Breast epithelium (tissue), 4 donors: ENCODE measurements at regions not wholly inside any gene's neighbourhood (a gene's known extent, or its start where the extent isn't known, plus 50 kb on each side); places are given as distances from the start of the nearest gene placed in this dataset.

ENCODE experiments used
- DNase-seq, 2 donors: peaks; one replicate each; pipeline ENCODE4 v3.0.0-alpha.2; 2019; ENCODE audit warnings: low spot score in 2 of 2
- H3K27ac ChIP-seq, 2 donors: fragments of 200-600 bp; sonication (generic) in 1 of 2; one replicate each; pipeline ENCODE4 v1.5.1; 2016 to 2019; ENCODE audit warnings: mild to moderate bottlenecking in 1 of 2
- H3K27me3 ChIP-seq, 2 donors: fragments of 200-600 bp; sonication (generic) in 1 of 2; one replicate each; pipeline versions ENCODE4 v1.5.1 to v1.6.0; 2017 to 2019; ENCODE audit warnings: control low read depth in 1 of 2, mild to moderate bottlenecking in 1 of 2
- H3K36me3 ChIP-seq: fragments of 200-600 bp; one replicate; pipeline ENCODE4 v1.5.1; 2019
- H3K4me1 ChIP-seq, 2 donors: fragments of 200-600 bp; sonication (generic); one replicate each; pipeline ENCODE4 v1.5.1; 2016 to 2019; ENCODE audit warnings: control low read depth in 1 of 2
- H3K4me3 ChIP-seq, 3 donors: fragments of 200-600 bp; sonication (generic); 1 replicate in 2 of 3; 2 replicates in 1 of 3; pipeline ENCODE4 v1.5.1; 2016 to 2019; ENCODE audit warnings: mild to moderate bottlenecking in 3 of 3, moderate library complexity in 2 of 3
- H3K9me3 ChIP-seq, 2 donors: fragments of 200-600 bp; sonication (generic) in 1 of 2; one replicate each; pipeline ENCODE4 v1.5.1; 2016 to 2019; ENCODE audit warnings: control low read depth in 1 of 2
- POLR2A ChIP-seq: fragments of 450-650 bp; IDR thresholded peaks from one replicate; pipeline ENCODE4 v1.6.1; 2016; ENCODE audit warnings: antibody characterized with exemption, mild to moderate bottlenecking, moderate library complexity
- POLR2AphosphoS5 ChIP-seq, 3 donors: sonication (generic); formaldehyde crosslinking; IDR thresholded peaks; one replicate each; pipeline ENCODE4 v1.6.1; 2017; ENCODE audit warnings: antibody characterized with exemption in 3 of 3
- intact Hi-C: fragments of 100-400 bp; cut with DNase I; formaldehyde crosslinking; loops from one replicate; pipeline ENCODE4 v1.15.1; 2023; ENCODE audit warnings: low total_unique reads
- TF ChIP-seq, protein P1 (sequence below), 3 donors: fragments of 450-650 bp; IDR thresholded peaks; one replicate each; pipeline ENCODE4 v1.5.1; 2016 to 2017; ENCODE audit warnings: antibody characterized with exemption in 3 of 3, mild to moderate bottlenecking in 3 of 3, moderate library complexity in 3 of 3

DNA sequence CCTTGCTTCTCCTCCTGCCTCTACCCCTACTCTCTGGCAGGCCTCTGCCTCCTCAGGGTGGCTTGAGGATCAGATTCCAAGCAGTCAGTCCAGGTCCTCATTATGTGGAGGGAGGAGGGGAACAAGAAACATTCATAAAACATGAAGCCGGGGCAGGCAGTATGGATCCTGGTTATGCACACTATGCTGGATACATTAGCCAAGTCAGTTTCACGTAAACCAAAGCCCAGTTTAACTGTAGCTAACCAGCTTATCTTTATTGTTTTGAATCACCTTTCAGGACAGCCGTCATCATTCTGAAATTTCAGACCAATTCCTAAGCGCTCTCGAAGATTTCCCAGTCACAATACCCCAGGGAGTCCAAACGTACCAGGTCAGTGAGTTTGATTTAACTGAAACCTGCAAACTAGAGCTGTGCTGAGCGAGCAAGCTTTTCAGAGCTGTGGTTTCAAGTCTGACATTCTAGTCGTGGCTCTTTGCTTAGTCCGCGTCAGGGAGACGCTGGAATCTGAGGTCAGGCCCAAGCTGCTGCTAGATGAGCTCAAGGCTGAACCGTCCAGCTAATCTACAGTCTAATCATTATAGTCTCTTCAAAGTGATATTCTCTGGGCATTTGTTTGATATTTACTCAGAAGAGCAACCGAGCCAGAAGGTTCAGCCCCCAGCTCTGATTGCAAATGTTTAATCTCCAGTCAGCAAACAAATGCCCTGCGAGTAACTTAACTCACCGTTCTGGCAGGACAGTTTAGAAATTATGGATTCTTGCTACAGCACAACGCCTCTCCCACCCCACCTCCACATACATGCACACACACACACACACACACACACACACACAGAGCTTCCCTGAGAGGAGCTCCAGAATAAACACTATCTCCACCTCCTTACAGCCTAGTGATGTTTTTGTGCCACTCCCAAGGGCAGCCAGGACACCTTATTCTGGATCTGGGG lies 63.8 kb upstream of the BZW1 start:
- Histone ChIP-seq H3K27ac (peak overlapping the region; percentile 66 to 84), H3K36me3 (no peaks in the 10 kb centered on the region), H3K4me3 (no peak overlapping the region), H3K27me3 (no peaks in the 10 kb centered on the region), H3K4me1 (peaks cover 0 to 1% of the 10 kb centered on the region in 2 donors), H3K9me3 (no peaks in the 10 kb centered on the region)
- intact Hi-C loops, result loop anchor here (5.0 kb wide), 1 partner anchor 669 kb away; no protein-coding TSS in a partner anchor
- TF ChIP-seq POLR2AphosphoS5 (IDR thresholded peaks at IDR 0.05), result no peak
- DNase-seq, result no peak

DNA sequence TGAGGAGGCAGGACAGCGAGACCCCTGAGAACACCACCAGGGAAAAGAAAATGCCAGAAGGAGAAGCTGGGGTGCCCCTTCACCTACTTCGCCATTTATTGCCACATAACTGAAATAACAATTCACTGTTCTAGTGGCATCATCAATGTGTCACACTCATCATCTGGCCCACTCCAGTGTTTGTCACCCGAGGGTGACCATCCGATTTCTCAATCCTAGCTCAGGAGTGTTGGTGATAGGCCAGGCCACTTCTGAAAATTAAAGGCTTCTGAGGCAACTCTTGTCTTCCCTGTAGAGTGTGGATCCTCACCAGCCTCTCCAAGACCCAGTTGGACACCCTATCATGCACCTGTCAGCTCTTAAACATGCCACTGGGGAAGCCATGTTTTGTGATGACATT lies 62.9 kb upstream of the BZW1 start:
- no peaks in the 10 kb centered on the region for H3K9me3 ChIP-seq
- H3K27ac ChIP-seq, result peak overlapping the region; percentile 66 to 84
- H3K4me1 ChIP-seq, result no peaks in the 10 kb centered on the region
- no peaks in the 10 kb centered on the region for H3K36me3 ChIP-seq
- intact Hi-C loops, result loop anchor here (5.0 kb wide), 1 partner anchor 669 kb away; no protein-coding TSS in a partner anchor
- DNase-seq, result no peak
- H3K27me3 ChIP-seq, result no peaks in the 10 kb centered on the region
- H3K4me3 ChIP-seq, result no peak overlapping the region
- TF ChIP-seq POLR2AphosphoS5 (IDR thresholded peaks at IDR 0.05), result no peak
- TF ChIP-seq POLR2A, result no peak
- TF ChIP-seq, protein P1, sequence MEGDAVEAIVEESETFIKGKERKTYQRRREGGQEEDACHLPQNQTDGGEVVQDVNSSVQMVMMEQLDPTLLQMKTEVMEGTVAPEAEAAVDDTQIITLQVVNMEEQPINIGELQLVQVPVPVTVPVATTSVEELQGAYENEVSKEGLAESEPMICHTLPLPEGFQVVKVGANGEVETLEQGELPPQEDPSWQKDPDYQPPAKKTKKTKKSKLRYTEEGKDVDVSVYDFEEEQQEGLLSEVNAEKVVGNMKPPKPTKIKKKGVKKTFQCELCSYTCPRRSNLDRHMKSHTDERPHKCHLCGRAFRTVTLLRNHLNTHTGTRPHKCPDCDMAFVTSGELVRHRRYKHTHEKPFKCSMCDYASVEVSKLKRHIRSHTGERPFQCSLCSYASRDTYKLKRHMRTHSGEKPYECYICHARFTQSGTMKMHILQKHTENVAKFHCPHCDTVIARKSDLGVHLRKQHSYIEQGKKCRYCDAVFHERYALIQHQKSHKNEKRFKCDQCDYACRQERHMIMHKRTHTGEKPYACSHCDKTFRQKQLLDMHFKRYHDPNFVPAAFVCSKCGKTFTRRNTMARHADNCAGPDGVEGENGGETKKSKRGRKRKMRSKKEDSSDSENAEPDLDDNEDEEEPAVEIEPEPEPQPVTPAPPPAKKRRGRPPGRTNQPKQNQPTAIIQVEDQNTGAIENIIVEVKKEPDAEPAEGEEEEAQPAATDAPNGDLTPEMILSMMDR (IDR thresholded peaks at IDR 0.05), result no peak

DNA sequence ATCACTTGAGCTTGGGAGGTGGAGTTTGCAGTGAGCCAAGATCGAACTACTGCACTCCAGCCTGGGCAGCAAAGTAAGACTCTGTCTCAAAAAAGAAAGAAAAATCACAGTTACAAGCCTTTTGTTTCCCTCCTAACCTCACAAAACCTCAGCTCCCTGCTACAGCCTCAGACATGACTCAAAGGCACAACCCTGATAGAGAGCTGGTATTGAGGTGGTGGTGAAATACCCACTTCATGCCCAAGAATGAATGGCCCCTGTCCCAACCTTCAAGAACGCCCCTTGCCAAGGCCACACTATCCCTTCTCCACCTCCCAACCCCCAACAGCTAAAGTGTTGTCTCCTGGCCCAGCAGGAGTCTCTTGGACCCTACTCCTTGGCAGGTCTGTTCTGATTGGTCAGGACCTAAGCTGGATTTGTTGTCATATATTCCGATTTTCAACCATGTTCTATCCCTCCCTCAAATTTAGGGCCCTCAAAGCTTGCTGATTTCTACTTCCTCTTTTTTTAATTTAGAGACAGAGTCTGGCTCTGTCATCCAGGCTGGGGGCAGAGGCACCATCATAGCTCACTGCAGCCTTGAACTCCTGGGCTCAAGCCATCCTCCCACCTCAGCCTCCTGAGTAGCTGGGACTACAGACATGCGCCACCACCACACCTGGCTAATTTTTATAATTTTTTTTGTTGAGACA lies 61.9 kb upstream of the BZW1 start:
- Histone ChIP-seq H3K27ac (peak overlapping the region in 1 of 2 donors; percentile 60), H3K4me1 (no peaks in the 10 kb centered on the region), H3K27me3 (no peaks in the 10 kb centered on the region), H3K9me3 (no peaks in the 10 kb centered on the region), H3K36me3 (no peaks in the 10 kb centered on the region), H3K4me3 (no peak overlapping the region)
- intact Hi-C loops, result loop anchor here (5.0 kb wide), 1 partner anchor 668 kb away; no protein-coding TSS in a partner anchor
- no peak for DNase-seq
- TF ChIP-seq POLR2AphosphoS5 (IDR thresholded peaks at IDR 0.05) (no peak), POLR2A (no peak)
- TF ChIP-seq, protein P1 (IDR thresholded peaks at IDR 0.05), result no peak

DNA sequence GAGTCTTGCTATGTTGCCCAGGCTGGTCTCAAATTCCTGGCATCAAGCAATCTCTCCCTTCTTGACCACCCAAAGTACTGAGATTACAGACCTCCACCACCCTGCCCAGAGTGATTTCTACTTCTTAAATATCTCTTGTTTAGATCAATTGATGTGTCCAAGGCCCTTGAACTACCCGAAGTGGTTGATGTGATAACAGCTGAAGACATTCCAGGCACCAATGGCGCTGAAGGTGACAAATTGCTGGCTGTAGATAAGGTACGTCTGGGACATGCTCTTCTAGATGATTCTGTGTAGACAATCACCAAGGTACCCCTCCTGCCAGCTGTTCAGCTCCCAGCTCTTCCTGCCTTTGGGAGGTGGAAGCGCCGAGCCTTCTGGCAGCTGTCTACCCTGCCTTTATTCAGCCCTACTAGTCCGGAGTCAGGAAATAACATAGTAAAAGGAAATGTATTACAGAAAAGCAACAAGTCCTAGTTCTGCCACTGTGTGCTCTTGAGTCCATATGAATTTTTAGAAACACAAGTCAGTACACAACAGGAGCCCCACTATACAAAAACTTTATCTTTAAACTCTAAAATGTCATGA lies 61.3 kb upstream of the BZW1 start:
- H3K27me3 ChIP-seq, result no peaks in the 10 kb centered on the region

DNA sequence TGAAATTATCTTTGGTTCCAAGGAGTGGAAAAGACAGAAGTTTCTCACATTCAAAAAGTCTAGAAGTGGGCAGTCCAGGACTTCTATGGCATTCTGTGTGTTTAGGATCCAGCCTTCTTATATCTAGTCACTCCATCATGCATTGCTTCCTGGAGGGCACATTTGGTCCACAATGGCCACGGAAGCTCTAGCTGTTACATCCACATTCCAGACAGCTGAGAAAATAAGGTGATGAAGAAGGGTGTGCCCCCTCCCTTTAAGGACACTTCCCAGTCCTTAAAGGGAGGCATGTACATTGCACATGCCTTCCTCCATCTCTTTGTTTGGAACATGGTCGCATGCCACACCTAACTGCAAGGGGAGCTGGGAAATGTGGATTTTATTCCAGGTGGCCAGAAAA lies 59.9 kb upstream of the BZW1 start:
- Histone ChIP-seq H3K4me1 (no peaks in the 10 kb centered on the region), H3K9me3 (no peaks in the 10 kb centered on the region), H3K27me3 (no peaks in the 10 kb centered on the region), H3K27ac (peak overlapping the region in 1 of 2 donors; percentile 50), H3K4me3 (no peak overlapping the region), H3K36me3 (no peaks in the 10 kb centered on the region)
- TF ChIP-seq, protein P1 (IDR thresholded peaks at IDR 0.05), result no peak
- TF ChIP-seq POLR2A, result no peak
- TF ChIP-seq POLR2AphosphoS5 (IDR thresholded peaks at IDR 0.05), result no peak
- no peak for DNase-seq
- intact Hi-C loops, result no loop called here

More for the DNA sequence above, 61.3 kb upstream of the BZW1 start:
- no peak for DNase-seq
- no peaks in the 10 kb centered on the region for H3K36me3 ChIP-seq
- intact Hi-C loops, result no loop called here
- H3K27ac ChIP-seq, result peak overlapping the region in 1 of 2 donors; percentile 60
- no peaks in the 10 kb centered on the region for H3K4me1 ChIP-seq
- no peaks in the 10 kb centered on the region for H3K9me3 ChIP-seq
- TF ChIP-seq POLR2AphosphoS5 (IDR thresholded peaks at IDR 0.05), result no peak
- TF ChIP-seq, protein P1 (IDR thresholded peaks at IDR 0.05), result no peak
- no peak for TF ChIP-seq POLR2A
- no peak overlapping the region for H3K4me3 ChIP-seq
